ENCODE measurements at regions not wholly inside any gene's neighbourhood (a gene's known extent, or its start where the extent isn't known, plus 50 kb on each side); places are given as distances from the start of the nearest gene placed in this dataset.

GRCh38 chr2:8454797-8455196 lies 227.1 kb upstream of the ID2 start:
- Histone ChIP-seq H3K4me1 (peaks cover 19% of the 10 kb centered on the region), H3K36me3 (ENCODE audit: control insufficient read depth, insufficient read depth, low read length) (no peaks in the 10 kb centered on the region), H3K9me3 (no peaks in the 10 kb centered on the region), H3K4me3 (ENCODE audit: low read depth, low read length) (no peak overlapping the region), H3K27me3 (replicated peaks; ENCODE audit: control insufficient read depth, insufficient read depth, low read length) (no peaks in the 10 kb centered on the region)
- BruUV-seq (replicated peaks) = no TSS peak
- no peak overlapping the region for H3K4me3 Mint-ChIP-seq (ENCODE audit: unreplicated experiment)
- H3K27ac Mint-ChIP-seq (ENCODE audit: unreplicated experiment) = no peak overlapping the region
- DNase-seq = no peak
- no peaks in the 10 kb centered on the region for H3K9me3 Mint-ChIP-seq (ENCODE audit: unreplicated experiment)
- no peaks in the 10 kb centered on the region for H3K27me3 Mint-ChIP-seq (ENCODE audit: insufficient read depth, unreplicated experiment)
- ChIA-PET CTCF (interaction anchor here (0.7 kb wide), 1 partner anchor 18 kb away, joined by 3 read pairs; no protein-coding TSS in a partner anchor), POLR2A (no interaction called here)
- no peak for TF ChIP-seq CTCF (IDR thresholded peaks at IDR 0.05; ENCODE audit: insufficient read depth in 1 of 2, low read depth in 1 of 2, low read length in 1 of 2, severe bottlenecking in 1 of 2, unreplicated experiment in 1 of 2)
- intact Hi-C loops (cut with micrococcal nuclease; ENCODE audit: unreplicated experiment) = loop anchor here (5.0 kb wide), 1 partner anchor 42 kb away; no protein-coding TSS in a partner anchor
- no peaks in the 10 kb centered on the region for H3K36me3 Mint-ChIP-seq (ENCODE audit: insufficient read depth, unreplicated experiment)
- H3K4me1 Mint-ChIP-seq (ENCODE audit: low read depth, unreplicated experiment) = peaks cover 14% of the 10 kb centered on the region

GRCh38 chr2:8455236-8456150 lies 226.4 kb upstream of the ID2 start:
- BruUV-seq (replicated peaks) = no TSS peak
- no peak overlapping the region for H3K27ac Mint-ChIP-seq (ENCODE audit: unreplicated experiment)
- no peaks in the 10 kb centered on the region for H3K36me3 Mint-ChIP-seq (ENCODE audit: insufficient read depth, unreplicated experiment)
- Histone ChIP-seq H3K4me3 (ENCODE audit: low read depth, low read length) (no peak overlapping the region), H3K9me3 (no peaks in the 10 kb centered on the region), H3K4me1 (peaks cover 19% of the 10 kb centered on the region), H3K36me3 (ENCODE audit: control insufficient read depth, insufficient read depth, low read length) (no peaks in the 10 kb centered on the region), H3K27me3 (replicated peaks; ENCODE audit: control insufficient read depth, insufficient read depth, low read length) (no peaks in the 10 kb centered on the region)
- no peaks in the 10 kb centered on the region for H3K9me3 Mint-ChIP-seq (ENCODE audit: unreplicated experiment)
- no peak for TF ChIP-seq CTCF (IDR thresholded peaks at IDR 0.05; ENCODE audit: insufficient read depth in 1 of 2, low read depth in 1 of 2, low read length in 1 of 2, severe bottlenecking in 1 of 2, unreplicated experiment in 1 of 2)
- H3K4me1 Mint-ChIP-seq (ENCODE audit: low read depth, unreplicated experiment) = peaks cover 17% of the 10 kb centered on the region
- H3K27me3 Mint-ChIP-seq (ENCODE audit: insufficient read depth, unreplicated experiment) = no peaks in the 10 kb centered on the region
- CTCF ChIA-PET = interaction anchor here (0.7 kb wide), 1 partner anchor 17 kb away, joined by 3 read pairs; no protein-coding TSS in a partner anchor
- peak overlapping the region; percentile 52 for H3K4me3 Mint-ChIP-seq (ENCODE audit: unreplicated experiment)
- POLR2A ChIA-PET = no interaction called here
- intact Hi-C loops (cut with micrococcal nuclease; ENCODE audit: unreplicated experiment) = loop anchor here (2.0 to 5.0 kb wide), 2 partner anchors 43 to 229 kb away; no protein-coding TSS in a partner anchor
- no peak for DNase-seq

- peaks cover 19% of the 10 kb centered on the region for H3K4me1 ChIP-seq
- Mint-ChIP-seq H3K27me3 (ENCODE audit: insufficient read depth, unreplicated experiment) (no peaks in the 10 kb centered on the region), H3K27ac (ENCODE audit: unreplicated experiment) (no peak overlapping the region), H3K9me3 (ENCODE audit: unreplicated experiment) (no peaks in the 10 kb centered on the region), H3K4me1 (ENCODE audit: low read depth, unreplicated experiment) (peaks cover 22% of the 10 kb centered on the region), H3K36me3 (ENCODE audit: insufficient read depth, unreplicated experiment) (no peaks in the 10 kb centered on the region), H3K4me3 (ENCODE audit: unreplicated experiment) (peak overlapping the region; percentile 77)
- no peak for DNase-seq
- no peaks in the 10 kb centered on the region for H3K36me3 ChIP-seq (ENCODE audit: control insufficient read depth, insufficient read depth, low read length)
- ChIA-PET CTCF (no interaction called here), POLR2A (no interaction called here)
- no peaks in the 10 kb centered on the region; the same call in 1 of the 2 replicates for H3K27me3 ChIP-seq (replicated peaks; ENCODE audit: control insufficient read depth, insufficient read depth, low read length)
- H3K4me3 ChIP-seq (ENCODE audit: low read depth, low read length) = peak overlapping the region; percentile 45
- no TSS peak for BruUV-seq (replicated peaks)
- TF ChIP-seq CTCF (IDR thresholded peaks at IDR 0.05; ENCODE audit: insufficient read depth in 1 of 2, low read depth in 1 of 2, low read length in 1 of 2, severe bottlenecking in 1 of 2, unreplicated experiment in 1 of 2) = no peak
- intact Hi-C loops (cut with micrococcal nuclease; ENCODE audit: unreplicated experiment) = loop anchor here (1.0 to 5.0 kb wide), 4 partner anchors 44 to 353 kb away; no protein-coding TSS in a partner anchor
- H3K9me3 ChIP-seq = no peaks in the 10 kb centered on the region
Observed at GRCh38 chr2:8456151-8457091, 225.4 kb upstream of the ID2 start.

Measured in Caco-2 (cell line).